ENCODE measurements at regions not wholly inside any gene's neighbourhood (a gene's known extent, or its start where the extent isn't known, plus 50 kb on each side); places are given as distances from the start of the nearest gene placed in this dataset.

GRCh38 chr3:83895892-83896291 is 1062.9 kb upstream of the CADM2 start:
- DNase-seq, result no peak

- DNase-seq, result no peak
These were observed 1055.8 kb upstream of the CADM2 start for GRCh38 chr3:83902787-83903533.

- no peak for DNase-seq
These were observed 1045.4 kb upstream of the CADM2 start for GRCh38 chr3:83913381-83913780.

DNA sequence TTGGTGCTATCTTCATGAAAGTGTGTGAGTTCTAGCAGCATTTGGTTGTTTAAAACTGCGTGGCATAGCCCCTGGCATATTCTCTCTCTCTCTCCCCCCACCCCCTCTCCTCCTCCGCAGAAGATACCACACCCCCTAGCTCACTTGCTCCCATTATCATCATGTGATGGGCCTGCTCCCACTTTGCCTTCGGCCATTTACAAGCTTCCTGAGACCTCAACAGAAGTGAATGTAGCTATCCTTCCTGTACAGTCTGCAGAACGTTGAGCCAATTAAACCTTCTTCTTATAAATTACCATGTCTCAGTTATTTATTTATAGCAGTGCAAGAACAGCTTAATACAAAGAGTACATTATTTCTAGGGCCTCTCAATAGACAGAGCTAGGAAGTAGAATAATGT is 1032.5 kb upstream of the CADM2 start:
- no peak for DNase-seq

- DNase-seq, result no peak
These were observed 1030.4 kb upstream of the CADM2 start for GRCh38 chr3:83928391-83928790.

- DNase-seq, result no peak
These were observed 1029.9 kb upstream of the CADM2 start for GRCh38 chr3:83928903-83929302.

GRCh38 chr3:83934192-83935021 is 1024.4 kb upstream of the CADM2 start:
- DNase-seq, result no peak

DNA sequence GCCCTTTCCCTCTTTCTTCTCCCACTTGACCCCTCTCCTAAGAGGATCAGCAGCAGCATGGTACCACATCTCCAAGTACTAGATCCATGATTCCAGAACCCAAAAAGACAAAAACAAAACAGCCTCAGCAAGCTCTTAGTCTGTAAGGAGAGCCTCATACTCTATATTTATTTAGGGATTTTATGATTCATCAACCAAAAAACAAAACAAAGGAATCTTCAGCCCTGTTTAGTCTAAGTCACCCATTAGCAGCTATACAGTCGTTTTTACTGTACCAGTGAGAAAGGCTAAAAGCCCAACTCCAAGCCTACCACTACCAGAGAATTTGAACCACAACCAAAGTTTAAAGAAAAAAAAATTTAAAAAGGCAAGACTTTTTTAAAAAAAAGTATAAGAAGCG is 1020.3 kb upstream of the CADM2 start:
- no peak for DNase-seq

DNA sequence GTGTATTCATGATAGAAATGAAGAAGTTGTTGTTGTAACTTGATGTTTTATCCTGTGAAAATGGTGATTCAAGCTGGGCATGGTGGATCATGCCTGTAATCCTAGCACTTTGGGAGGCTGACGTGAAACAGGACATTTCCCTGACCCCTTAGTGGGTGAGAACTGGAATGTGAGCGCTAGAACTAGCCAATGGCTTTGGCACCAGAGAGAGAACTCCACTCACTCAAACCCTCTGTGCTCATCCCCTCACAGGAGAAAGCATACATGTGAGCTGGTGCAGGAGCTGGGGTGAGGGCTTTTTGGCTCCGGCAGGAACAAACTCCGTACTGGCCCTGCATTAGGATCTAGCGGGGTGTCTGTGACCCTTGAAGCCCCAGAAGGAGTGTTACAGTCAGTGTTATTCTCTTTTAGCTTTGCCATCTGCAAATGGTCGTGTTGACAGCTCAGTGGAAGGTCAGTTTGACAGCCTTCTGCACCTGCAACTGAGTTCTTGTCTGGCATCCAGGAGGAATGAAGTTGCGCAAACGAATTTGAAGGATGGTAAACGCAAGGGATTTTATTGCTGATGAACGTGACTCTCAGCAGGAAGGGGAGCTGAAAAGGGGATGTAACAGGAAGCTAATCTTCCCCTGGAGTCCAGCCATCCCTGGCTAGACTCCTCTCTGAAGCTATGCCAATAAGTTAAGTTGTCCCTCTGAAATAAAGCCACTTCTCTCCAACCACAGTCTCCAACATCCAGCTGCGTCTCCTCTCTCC is 1016.6 kb upstream of the CADM2 start:
- DNase-seq, result no peak

DNA sequence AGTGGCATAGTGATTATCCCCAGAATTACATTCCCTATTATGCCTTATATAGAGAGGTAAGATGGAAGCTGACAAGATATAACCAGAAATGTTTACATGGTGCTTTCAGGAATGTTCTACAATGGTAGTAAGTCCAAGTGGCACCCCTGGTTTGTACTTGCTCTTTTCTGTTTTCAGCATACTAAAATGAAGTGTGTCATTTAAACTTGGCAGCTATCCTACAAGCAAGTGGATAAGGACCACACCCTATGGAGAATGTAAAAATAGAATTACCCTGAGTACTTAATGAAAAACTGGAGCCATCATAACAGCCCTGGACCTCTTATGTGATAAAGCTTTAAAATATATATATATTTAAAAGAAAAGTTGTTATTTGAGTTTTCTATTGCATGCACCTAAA is 1012.7 kb upstream of the CADM2 start:
- no peak for DNase-seq

- no peak for DNase-seq
These were observed 1012.2 kb upstream of the CADM2 start for GRCh38 chr3:83946554-83946953.

DNA sequence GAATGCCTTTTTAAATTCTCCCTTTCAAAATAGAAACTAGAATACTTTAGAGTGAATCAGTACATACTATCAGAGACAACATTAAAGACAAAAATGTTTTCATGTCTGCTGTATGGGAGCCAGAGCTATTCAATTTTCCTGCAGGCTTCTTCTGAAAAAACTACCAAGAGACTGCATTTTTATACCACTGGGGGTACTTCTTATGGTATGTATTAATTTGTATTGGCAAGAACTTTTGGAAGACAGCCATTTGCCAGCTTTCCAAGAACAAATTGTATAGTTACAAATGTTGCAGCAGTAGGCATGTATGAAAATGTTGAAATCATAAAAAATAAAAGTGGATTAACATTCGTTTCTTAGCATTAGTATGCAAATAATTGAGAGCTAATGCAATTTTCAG is 1010.0 kb upstream of the CADM2 start:
- no peak for DNase-seq

DNA sequence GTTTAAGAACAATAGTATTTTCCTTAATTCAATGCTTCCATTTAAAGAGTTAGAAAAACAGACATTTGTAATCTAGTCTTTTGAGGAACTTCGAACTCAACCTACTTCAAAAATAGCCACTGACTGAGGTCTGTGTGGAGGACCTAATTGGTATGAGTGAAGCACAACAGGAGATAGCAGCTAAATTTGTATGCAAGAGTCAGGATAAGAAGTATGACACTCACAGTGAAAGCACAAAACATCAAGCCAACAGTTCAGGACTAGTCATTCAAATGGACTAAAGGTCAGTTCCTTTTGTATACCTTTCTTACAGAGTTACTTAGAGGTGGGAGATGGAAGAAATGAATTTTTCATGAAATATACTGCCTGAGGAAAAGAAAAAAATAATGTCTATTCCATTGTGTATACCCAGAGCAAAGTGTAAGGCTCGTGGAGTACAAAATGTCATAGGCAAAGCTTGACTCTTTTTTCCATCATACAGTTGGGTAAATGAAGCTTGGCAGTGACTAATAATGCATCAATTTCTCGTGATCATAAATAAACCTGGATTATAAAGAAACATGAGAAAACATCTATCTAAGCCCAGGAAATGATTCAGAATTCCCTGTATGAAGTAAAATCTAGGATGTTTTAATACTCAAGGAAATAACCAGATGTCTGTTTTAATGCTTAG is 1005.2 kb upstream of the CADM2 start:
- DNase-seq, result no peak

DNA sequence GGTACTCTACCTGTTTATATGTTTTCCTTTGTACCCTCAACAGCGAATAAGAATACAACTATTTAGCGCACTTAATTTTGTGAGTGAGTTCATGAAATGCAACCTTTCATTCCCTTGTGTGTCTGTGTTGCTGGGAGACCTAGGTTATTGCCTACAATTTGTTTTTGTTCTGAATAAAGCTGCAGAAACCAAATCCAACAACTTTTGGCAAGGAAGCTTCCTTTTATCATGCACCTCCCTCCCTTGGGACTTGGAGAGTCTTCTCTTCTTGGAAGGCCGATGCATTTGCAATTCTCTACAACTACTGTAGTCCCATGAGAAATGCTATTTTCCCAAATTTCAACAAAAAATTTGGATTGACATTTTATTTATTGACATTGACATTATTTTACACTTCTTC is 1002.4 kb upstream of the CADM2 start:
- no peak for DNase-seq

- DNase-seq, result no peak
These were observed 990.4 kb upstream of the CADM2 start for GRCh38 chr3:83968356-83968755.

GRCh38 chr3:83971666-83972065 is 987.1 kb upstream of the CADM2 start:
- DNase-seq, result no peak

GRCh38 chr3:84008623-84009022 is 950.2 kb upstream of the CADM2 start:
- DNase-seq, result no peak

- DNase-seq, result no peak
These were observed 934.9 kb upstream of the CADM2 start for GRCh38 chr3:84023842-84024241.

DNA sequence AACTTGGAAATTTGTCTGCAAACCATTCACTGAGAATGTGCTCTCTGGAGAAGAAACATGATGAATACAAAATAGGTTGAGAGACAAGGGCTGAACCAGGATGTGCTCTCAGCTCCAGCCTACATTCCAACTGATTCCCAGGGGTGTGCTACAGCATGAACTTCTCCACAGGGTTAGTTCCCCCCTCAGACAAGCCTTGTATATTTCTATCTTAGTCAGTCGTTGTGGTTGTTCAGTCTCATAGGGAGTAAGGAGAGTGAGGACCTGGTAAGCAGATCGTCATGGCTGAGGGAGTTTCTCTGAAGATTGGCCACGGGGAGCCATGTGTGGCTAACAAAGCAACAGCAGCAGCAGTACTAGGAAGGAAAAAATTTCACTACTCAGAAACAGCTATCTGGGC is 919.7 kb upstream of the CADM2 start:
- DNase-seq, result no peak

- no peak for DNase-seq
These were observed 916.2 kb upstream of the CADM2 start for GRCh38 chr3:84042399-84043106.

DNA sequence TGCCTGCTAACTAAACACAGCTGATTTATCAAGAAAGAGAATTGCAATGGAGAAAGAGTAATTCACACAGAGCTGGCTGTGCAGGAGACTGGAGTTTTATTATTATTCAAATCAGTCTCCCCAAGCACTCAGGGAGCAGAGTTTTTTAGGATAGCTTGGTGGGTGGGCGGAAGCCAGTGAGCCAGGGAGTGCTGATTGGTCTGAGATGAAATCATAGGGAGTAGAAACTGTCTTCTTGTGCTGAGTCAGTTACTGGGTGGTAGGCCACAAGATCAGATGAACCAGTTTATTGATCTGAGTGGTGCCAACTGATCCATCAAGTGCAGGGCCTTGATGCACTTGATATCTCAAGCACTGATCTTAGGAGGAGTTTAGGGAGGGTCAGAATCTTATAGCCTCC is 891.9 kb upstream of the CADM2 start:
- DNase-seq, result no peak

- no peak for DNase-seq
These were observed 885.1 kb upstream of the CADM2 start for GRCh38 chr3:84073664-84074063.

All from skin of body (tissue), 1 donor.